H1 (cell line): ENCODE measurements at regions not wholly inside any gene's neighbourhood (a gene's known extent, or its start where the extent isn't known, plus 50 kb on each side); places are given as distances from the start of the nearest gene placed in this dataset.

ENCODE experiments used
- CTCF ChIA-PET: fragments of 300-600 bp; sonication (Branson Sonifier 250); formaldehyde crosslinking; loops from one replicate; lab custom pipeline; 2021; ENCODE audit not compliant: partially characterized antibody; lab: Charles Lee
- POLR2A ChIA-PET: fragments of 300-600 bp; sonication (Branson Sonifier 250); formaldehyde crosslinking; loops from one replicate; lab custom pipeline; 2021; ENCODE audit warnings: inconsistent platforms; ENCODE audit not compliant: partially characterized antibody; lab: Charles Lee
- DNase-seq, 2 experiments: peaks; one replicate each; pipeline versions ENCODE4 v3.0.0 to v3.0.0-alpha.2; 2010 to 2022; ENCODE audit warnings: low spot score in 2 of 2, low read depth in 1 of 2, mixed read lengths in 1 of 2
- FAIRE-seq: peaks from 2 replicates; lab custom pipeline; 2011; peaks lifted over from hg19 to GRCh38; lab: Jason Lieb, UNC
- H2AFZ ChIP-seq: 2 replicates; pipeline ENCODE4 v1.8.1; 2012; ENCODE audit warnings: low read length, inconsistent platforms
- H2AK5ac ChIP-seq: 2 replicates; pipeline ENCODE4 v1.6.1; 2013; ENCODE audit warnings: low read depth, low read length
- H2BK120ac ChIP-seq: replicated peaks from 2 replicates; pipeline ENCODE3; 2013; ENCODE audit warnings: low read depth, low read length, inconsistent platforms
- H2BK12ac ChIP-seq: 2 replicates; pipeline ENCODE4 v1.6.1; 2013; ENCODE audit warnings: low read depth, low read length
- H2BK15ac ChIP-seq: 2 replicates; pipeline ENCODE4 v1.6.1; 2013; ENCODE audit warnings: low read length
- H2BK20ac ChIP-seq: 2 replicates; pipeline ENCODE4 v1.6.1; 2013; ENCODE audit warnings: low read length
- H2BK5ac ChIP-seq: 2 replicates; pipeline ENCODE4 v1.6.1; 2013; ENCODE audit warnings: low read depth, low read length
- H3K14ac ChIP-seq: 2 replicates; pipeline ENCODE4 v1.6.1; 2013; ENCODE audit warnings: inconsistent platforms; ENCODE audit not compliant: insufficient read length
- H3K18ac ChIP-seq: 2 replicates; pipeline ENCODE4 v1.6.1; 2013; ENCODE audit warnings: low read length; ENCODE audit errors: extremely low read depth
- H3K23ac ChIP-seq: 2 replicates; pipeline ENCODE4 v1.6.1; 2013; ENCODE audit warnings: inconsistent platforms; ENCODE audit not compliant: insufficient read length
- H3K23me2 ChIP-seq: 2 replicates; pipeline ENCODE4 v1.6.1; 2013; ENCODE audit warnings: low read depth, low read length
- H3K27ac ChIP-seq: 2 replicates; pipeline ENCODE4 v1.6.1; 2011; ENCODE audit warnings: low read depth, low read length, inconsistent platforms
- H3K27me3 ChIP-seq, 4 experiments: replicated peaks in 1 of 4; 1 replicate in 1 of 4; 2 replicates in 3 of 4; pipeline versions ENCODE4 v1.6.1 to v1.8.1; 2011 to 2013; ENCODE audit warnings: low read length in 3 of 4, mild to moderate bottlenecking in 3 of 4, inconsistent platforms in 2 of 4, mixed read lengths in 2 of 4, moderate library complexity in 1 of 4; ENCODE audit not compliant: control insufficient read depth in 3 of 4, insufficient read depth in 3 of 4; ENCODE audit errors: extremely low read depth in 1 of 4
- H3K36me3 ChIP-seq, 4 experiments: 2 replicates each; pipeline versions ENCODE4 v1.6.1 to v1.8.1; 2011 to 2013; ENCODE audit warnings: mild to moderate bottlenecking in 4 of 4, low read length in 3 of 4, moderate library complexity in 2 of 4, control low read depth in 1 of 4, inconsistent platforms in 1 of 4; ENCODE audit not compliant: insufficient read depth in 4 of 4, control insufficient read depth in 2 of 4
- H3K4ac ChIP-seq: replicated peaks from 2 replicates; pipeline ENCODE3; 2013; ENCODE audit warnings: low read length, low read depth, mixed read lengths, inconsistent platforms; ENCODE audit not compliant: insufficient read length
- H3K4me1 ChIP-seq, 4 experiments: replicated peaks in 1 of 4; 1 replicate in 1 of 4; 2 replicates in 3 of 4; pipeline versions ENCODE4 v1.6.1 to v1.8.1; 2011 to 2013; ENCODE audit warnings: low read length in 3 of 4, inconsistent platforms in 2 of 4, mixed read lengths in 1 of 4; ENCODE audit not compliant: insufficient read depth in 4 of 4, control insufficient read depth in 3 of 4
- H3K4me2 ChIP-seq, 2 experiments: 2 replicates each; pipeline versions ENCODE4 v1.6.1 to v1.8.1; 2011 to 2013; ENCODE audit warnings: low read depth in 2 of 2, low read length in 2 of 2, control low read depth in 1 of 2, inconsistent platforms in 1 of 2, mild to moderate bottlenecking in 1 of 2; ENCODE audit not compliant: insufficient read depth in 1 of 2
- H3K4me3 ChIP-seq, 4 experiments: fragments of 200-600, 300-600 bp in 1 of 4; sonication (generic), shearing (Covaris generic), sonication (Bioruptor Twin) in 1 of 4; 2 replicates each; pipeline versions ENCODE4 v1.5.1 to v1.8.1; 2011 to 2016; ENCODE audit warnings: low read length in 4 of 4, low read depth in 3 of 4, control low read depth in 2 of 4, inconsistent platforms in 2 of 4, mild to moderate bottlenecking in 2 of 4, mixed read lengths in 1 of 4, moderate library complexity in 1 of 4; ENCODE audit not compliant: insufficient read depth in 2 of 4; ENCODE audit errors: extremely low read depth in 1 of 4
- H3K56ac ChIP-seq: replicated peaks from 2 replicates; pipeline ENCODE3; 2013; ENCODE audit warnings: low read depth, mild to moderate bottlenecking, mixed read lengths, low read length, inconsistent platforms; ENCODE audit not compliant: insufficient read length
- H3K79me1 ChIP-seq: 2 replicates; pipeline ENCODE4 v1.6.1; 2013; ENCODE audit warnings: low read depth, low read length, control low read depth
- H3K79me2 ChIP-seq, 2 experiments: 2 replicates each; pipeline versions ENCODE4 v1.6.1 to v1.8.1; 2012 to 2013; ENCODE audit warnings: low read length in 2 of 2, mild to moderate bottlenecking in 2 of 2, inconsistent platforms in 1 of 2; ENCODE audit not compliant: insufficient read depth in 2 of 2, control insufficient read depth in 1 of 2
- H3K9ac ChIP-seq, 4 experiments: replicated peaks in 1 of 4; 1 replicate in 1 of 4; 2 replicates in 3 of 4; pipeline versions ENCODE4 v1.6.1 to v1.8.1; 2011 to 2013; ENCODE audit warnings: low read depth in 3 of 4, low read length in 3 of 4, control low read depth in 2 of 4, mild to moderate bottlenecking in 2 of 4, moderate library complexity in 2 of 4, inconsistent platforms in 1 of 4; ENCODE audit errors: extremely low read depth in 1 of 4
- H3K9me3 ChIP-seq, 2 experiments: 2 replicates each; pipeline versions ENCODE4 v1.6.1 to v1.8.1; 2012 to 2013; ENCODE audit warnings: mild to moderate bottlenecking in 2 of 2, moderate library complexity in 2 of 2, control low read depth in 1 of 2, inconsistent platforms in 1 of 2, low read depth in 1 of 2, low read length in 1 of 2, mixed read lengths in 1 of 2; ENCODE audit not compliant: insufficient read depth in 2 of 2
- H4K20me1 ChIP-seq, 2 experiments: replicated peaks in 1 of 2; 2 replicates each; pipeline versions ENCODE3 to v1.8.1; 2011 to 2013; ENCODE audit warnings: inconsistent platforms in 2 of 2, low read length in 2 of 2, mild to moderate bottlenecking in 1 of 2; ENCODE audit not compliant: insufficient read depth in 2 of 2, control insufficient read depth in 1 of 2
- H4K5ac ChIP-seq: 2 replicates; pipeline ENCODE4 v1.6.1; 2013; ENCODE audit warnings: low read length, low read depth, mixed read lengths, inconsistent platforms; ENCODE audit not compliant: insufficient read length
- H4K8ac ChIP-seq: 2 replicates; pipeline ENCODE4 v1.8.0; 2013; ENCODE audit warnings: mild to moderate bottlenecking, moderate library complexity, low read length, inconsistent platforms; ENCODE audit not compliant: insufficient read depth; ENCODE audit errors: extremely low read depth
- H4K91ac ChIP-seq: replicated peaks from 2 replicates; pipeline ENCODE3; 2013; ENCODE audit warnings: low read length, mixed read lengths, inconsistent platforms; ENCODE audit not compliant: insufficient read length
- CEBPB ChIP-seq: IDR thresholded peaks from 2 replicates; pipeline ENCODE4 v1.6.1; 2012; ENCODE audit warnings: low read depth, low read length
- EP300 ChIP-seq, 2 experiments: IDR thresholded peaks; 1 replicate in 1 of 2; 2 replicates in 1 of 2; pipeline ENCODE4 v1.6.1; 2011 to 2012; ENCODE audit warnings: low read depth in 2 of 2, low read length in 2 of 2, mild to moderate bottlenecking in 2 of 2, borderline replicate concordance in 1 of 2, inconsistent platforms in 1 of 2, moderate library complexity in 1 of 2
- EZH2 ChIP-seq: fragments of 200-600 bp; sonication (generic); IDR thresholded peaks from 2 replicates; pipeline ENCODE4 v1.7.1; 2012; ENCODE audit warnings: low read depth, mild to moderate bottlenecking, moderate library complexity, low read length, inconsistent platforms; ENCODE audit not compliant: severe bottlenecking
- HDAC2 ChIP-seq, 2 experiments: fragments of 300-600 bp in 1 of 2; sonication (generic) in 1 of 2; IDR thresholded peaks; 2 replicates each; pipeline ENCODE4 v1.6.1; 2011 to 2012; ENCODE audit warnings: low read depth in 2 of 2, low read length in 2 of 2, mild to moderate bottlenecking in 2 of 2, moderate library complexity in 2 of 2, borderline replicate concordance in 1 of 2, inconsistent platforms in 1 of 2
- KDM1A ChIP-seq: fragments of 200-600, 300-600 bp; sonication (generic); IDR thresholded peaks from 2 replicates; pipeline ENCODE4 v1.7.1; 2016; ENCODE audit warnings: mild to moderate bottlenecking, low read length, borderline replicate concordance
- NANOG ChIP-seq: IDR thresholded peaks from 2 replicates; pipeline ENCODE4 v1.6.1; 2011; ENCODE audit warnings: low read length, low read depth, mild to moderate bottlenecking, inconsistent platforms; ENCODE audit not compliant: insufficient read depth, poor library complexity, severe bottlenecking
- NRF1 ChIP-seq: IDR thresholded peaks from 2 replicates; pipeline ENCODE4 v1.6.1; 2011; ENCODE audit warnings: mild to moderate bottlenecking, low read depth, low read length, improper control_type of control experiment
- POLR2AphosphoS5 ChIP-seq: IDR thresholded peaks from 2 replicates; pipeline ENCODE4 v1.6.1; 2011; ENCODE audit warnings: low read depth, low read length
- RAD21 ChIP-seq, 2 experiments: IDR thresholded peaks in 1 of 2; conservative IDR thresholded peaks in 1 of 2; 2 replicates each; pipeline ENCODE4 v1.6.1; 2011; ENCODE audit warnings: low read depth in 2 of 2, low read length in 2 of 2, improper control_type of control experiment in 1 of 2, inconsistent platforms in 1 of 2, mild to moderate bottlenecking in 1 of 2, moderate library complexity in 1 of 2
- SUZ12 ChIP-seq: fragments of 200-600 bp; sonication (generic); IDR thresholded peaks from 2 replicates; pipeline ENCODE4 v1.6.1; 2012; ENCODE audit warnings: mild to moderate bottlenecking, inconsistent platforms, low read length, moderate library complexity, mixed read lengths
- TAF7 ChIP-seq: optimal IDR thresholded peaks from 2 replicates; pipeline ENCODE3; 2011; ENCODE audit warnings: low read depth, mild to moderate bottlenecking, inconsistent platforms, low read length, moderate library complexity, borderline replicate concordance
- TCF12 ChIP-seq: IDR thresholded peaks from 2 replicates; pipeline ENCODE4 v1.6.1; 2011; ENCODE audit warnings: low read depth, mild to moderate bottlenecking, low read length
- WGBS, 2 experiments: shearing (Covaris generic) in 1 of 2; methylation state at CpG; one replicate each; pipeline versions ENCODE4 v1.1.6 to v1.1.7; 2013 to 2015; ENCODE audit warnings: low lambda C conversion rate in 2 of 2, mixed read lengths in 2 of 2, inconsistent platforms in 1 of 2, low coverage in 1 of 2, missing lambda C conversion rate in 1 of 2; ENCODE audit not compliant: insufficient replicate concordance in 2 of 2, insufficient coverage in 1 of 2, insufficient read length in 1 of 2; ENCODE audit errors: extremely low coverage in 1 of 2, missing lambda C conversion rate in 1 of 2; 5-methylcytosine and 5-hydroxymethylcytosine counted together

- Histone ChIP-seq H4K8ac (no peak overlapping the region), H4K5ac (peak overlapping the region; percentile 55), H3K79me1 (no peaks in the 10 kb centered on the region), H3K4me3 (no peak overlapping the region), H2BK5ac (peak overlapping the region; percentile 29), H2AK5ac (peak overlapping the region; percentile 67; the same call in 1 of the 2 replicates), H3K27me3 (no peaks in the 10 kb centered on the region), H2BK12ac (peak overlapping the region; percentile 97; the same call in 1 of the 2 replicates), H3K14ac (no peak overlapping the region), H3K4me1 (peaks cover 1 to 9% (median 7%) of the 10 kb centered on the region in 4 experiments; a peak in 5 of 7 replicates), H3K9ac (no peak overlapping the region), H3K4me2 (no peak overlapping the region), H3K23ac (no peak overlapping the region), H3K27ac (no peak overlapping the region), H3K18ac (no peak overlapping the region), H2BK20ac (0 out of 2 replicates have a peak overlapping the region, but pooled peaks have one; percentile 57), H2BK15ac (no peak overlapping the region), H2BK120ac (no peak overlapping the region), H3K9me3 (no peaks in the 10 kb centered on the region), H3K79me2 (no peaks in the 10 kb centered on the region), H3K56ac (no peak overlapping the region), H4K20me1 (no peaks in the 10 kb centered on the region), H4K91ac (peak overlapping the region; percentile 71), H3K36me3 (peaks cover 0 to 2% (median 0%) of the 10 kb centered on the region in 4 experiments; a peak in 1 of 8 replicates), H3K4ac (peak overlapping the region; percentile 35), H2AFZ (no peak overlapping the region), H3K23me2 (no peaks in the 10 kb centered on the region)
- FAIRE-seq, result no peak
- CTCF ChIA-PET, result interaction anchor here (0.6 to 1.6 kb wide), 6 partner anchors 15 to 217 kb away, joined by 3 to 5 read pairs (median 3); no protein-coding TSS in a partner anchor
- POLR2A ChIA-PET, result interaction anchor here (0.7 kb wide), 1 partner anchor 32 kb away, joined by 3 read pairs; no protein-coding TSS in a partner anchor
- DNase-seq, result no peak
- 93% methylated on average over 11 of the region's 11 CpGs; no CpG with 5 or more reads in 1 of the 2 experiments for WGBS, 2 experiments
- TF ChIP-seq RAD21 (IDR thresholded peaks at IDR 0.05 in 1 of 2, conservative IDR thresholded peaks at IDR 0.05 in 1 of 2; ENCODE audit: low read depth in 2 of 2, low read length in 2 of 2), result no peak
- no peak for TF ChIP-seq TCF12
- TF ChIP-seq HDAC2 (IDR thresholded peaks at IDR 0.05; ENCODE audit: borderline replicate concordance in 1 of 2, low read depth in 2 of 2, low read length in 2 of 2), result no peak
- TF ChIP-seq KDM1A, result no peak
- no peak for TF ChIP-seq NANOG
- no peak for TF ChIP-seq EZH2
- TF ChIP-seq SUZ12, result no peak
- no peak for TF ChIP-seq EP300 (IDR thresholded peaks at IDR 0.05; ENCODE audit: borderline replicate concordance in 1 of 2, low read depth in 2 of 2, low read length in 2 of 2)
- no peak for TF ChIP-seq TAF7
- TF ChIP-seq CEBPB, result no peak
- TF ChIP-seq NRF1, result no peak
- TF ChIP-seq POLR2AphosphoS5, result no peak
Observed at GRCh38 chr13:109275139-109275745, 511.1 kb downstream of the IRS2 start.
